Posterior cingulate gyrus (tissue), 11 donors: ENCODE measurements at regions not wholly inside any gene's neighbourhood (a gene's known extent, or its start where the extent isn't known, plus 50 kb on each side); places are given as distances from the start of the nearest gene placed in this dataset.
"Not testable (repeated sequence)": the region's sequence is repeated elsewhere in the genome, so short reads cannot be mapped to it uniquely, and the experiment has no call there.

Experiments used
- DNase-seq, 10 donors: peaks; one replicate each; pipeline versions ENCODE4 v3.0.0 to v3.0.0-alpha.2; 2020 to 2021; ENCODE audit warnings: mixed read lengths in 3 of 10
- intact Hi-C: fragments of 100-400 bp; cut with DNase I; formaldehyde crosslinking; loops from one replicate; pipeline ENCODE4 v1.15.1; 2023

DNA sequence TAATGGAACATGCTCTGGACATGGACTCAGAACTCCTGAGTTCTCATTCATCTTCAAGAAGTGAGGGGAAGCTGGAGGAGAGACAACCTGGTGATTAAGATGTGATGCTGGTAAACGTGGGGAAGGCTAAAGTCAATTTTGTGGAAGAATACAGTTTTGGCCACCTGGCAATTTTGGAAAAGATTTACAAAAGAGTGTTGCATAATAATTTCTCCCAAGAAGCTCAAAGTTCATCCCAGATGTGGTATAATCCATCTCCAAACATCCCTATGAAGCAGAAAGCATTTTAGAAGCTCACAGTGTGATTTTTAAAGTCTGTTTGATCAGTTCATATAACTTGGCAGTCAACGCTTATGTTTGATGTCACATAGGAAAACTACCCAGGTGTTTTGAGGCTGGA is 208.7 kb downstream of the LMX1A start:
- intact Hi-C loops: loop anchor here (5.0 to 10.0 kb wide), 2 partner anchors 220 to 447 kb away; no protein-coding TSS in a partner anchor
- no peak for DNase-seq

DNA sequence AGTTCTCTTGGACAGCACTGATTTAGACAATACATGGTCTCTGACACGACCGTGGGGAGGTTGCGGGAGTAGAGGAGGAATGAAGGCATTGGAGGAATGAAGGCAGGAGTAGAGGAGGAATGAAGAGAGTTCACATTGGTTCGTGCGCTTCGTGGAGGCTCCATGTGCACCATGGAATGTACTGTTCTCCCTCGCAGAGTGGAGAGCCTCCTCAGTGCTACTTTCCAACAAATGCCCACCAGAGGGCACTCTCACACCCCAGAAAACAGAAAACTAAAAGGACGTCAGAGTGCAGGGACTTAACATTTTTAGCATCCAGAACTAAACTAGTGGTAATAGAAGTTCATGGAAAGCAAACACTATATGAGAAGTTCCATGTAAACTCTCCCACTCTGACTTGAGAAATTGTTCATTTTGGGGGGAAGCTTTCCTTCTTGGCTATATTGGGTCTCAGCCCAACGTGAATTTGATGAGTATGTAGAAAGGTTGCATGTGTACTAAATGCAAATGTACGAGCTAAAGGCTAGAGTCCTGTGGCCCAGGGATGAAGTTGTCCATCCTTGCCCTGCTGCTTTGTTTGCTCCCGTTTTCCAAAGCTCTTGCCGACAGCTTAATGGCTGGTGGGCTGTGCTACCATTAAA is 211.6 kb downstream of the LMX1A start:
- intact Hi-C loops: loop anchor here (5.0 to 10.0 kb wide), 2 partner anchors 222 to 450 kb away; no protein-coding TSS in a partner anchor
- DNase-seq: peak in 7 of 10 donors; percentile 41 to 86 (median 64)

- intact Hi-C loops: loop anchor here (10.0 kb wide), 1 partner anchor 451 kb away; no protein-coding TSS in a partner anchor
Observed at GRCh38 chr1:165143437-165144065, 213.0 kb downstream of the LMX1A start.

GRCh38 chr1:165138960-165139359 is 217.6 kb downstream of the LMX1A start:
- intact Hi-C loops: no loop called here
- DNase-seq: no peak

More at GRCh38 chr1:165143437-165144065, 213.0 kb downstream of the LMX1A start:
- DNase-seq: peak in 1 of 10 donors; percentile 20

- intact Hi-C loops: no loop called here
Observed at GRCh38 chr1:165137551-165138316, 218.8 kb downstream of the LMX1A start.

GRCh38 chr1:165134431-165134830 is 222.1 kb downstream of the LMX1A start:
- intact Hi-C loops: no loop called here

More at GRCh38 chr1:165137551-165138316, 218.8 kb downstream of the LMX1A start:
- no peak for DNase-seq

DNA sequence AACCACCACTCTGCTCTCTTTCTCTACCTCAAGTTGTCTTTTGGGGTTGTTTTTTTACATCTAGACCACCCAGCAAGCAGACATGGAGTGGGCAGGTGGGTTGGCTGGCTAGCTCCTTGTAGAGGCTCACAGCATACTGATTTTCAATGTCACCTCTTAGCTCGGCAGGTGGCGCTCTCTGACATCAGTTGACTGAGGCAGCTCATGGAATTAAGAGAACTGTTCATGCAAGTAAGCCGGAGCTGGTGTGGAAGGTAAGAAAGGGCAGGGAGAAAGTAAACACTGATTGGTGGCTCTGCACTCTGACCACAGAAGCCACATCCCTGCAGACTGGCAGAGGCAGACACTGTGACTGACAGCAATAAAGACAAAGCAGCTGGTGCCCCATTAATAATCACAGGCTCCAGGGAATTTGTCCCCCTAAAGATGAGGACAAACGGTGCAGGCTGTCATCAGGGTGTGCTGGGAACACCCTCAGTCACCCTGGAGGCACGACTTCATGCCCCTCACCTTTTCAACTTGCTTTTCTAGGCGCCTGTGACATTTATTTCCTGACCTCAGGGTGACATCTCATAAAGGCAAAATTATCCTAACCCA is 226.8 kb downstream of the LMX1A start:
- intact Hi-C loops: no loop called here

More at GRCh38 chr1:165134431-165134830, 222.1 kb downstream of the LMX1A start:
- DNase-seq: no peak

DNA sequence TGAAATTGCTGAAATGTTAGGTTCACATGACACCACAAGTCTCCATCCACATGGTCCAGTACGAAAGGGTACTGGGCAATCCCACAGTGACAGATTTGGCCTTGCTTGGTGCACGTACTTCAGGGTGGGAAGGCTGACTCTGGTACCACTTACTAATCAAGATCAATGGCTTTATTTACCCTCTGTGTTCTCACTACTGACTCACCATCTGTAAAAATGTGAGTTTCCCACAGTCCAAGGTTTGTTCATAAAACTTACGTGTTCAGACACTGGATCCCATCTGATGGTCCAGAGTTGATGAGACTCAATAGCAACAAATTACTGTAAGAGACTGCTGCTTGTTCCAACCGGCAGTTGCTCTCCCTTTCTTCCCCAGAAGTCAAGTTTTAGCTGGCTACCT is 231.7 kb downstream of the LMX1A start:
- DNase-seq: no peak
- intact Hi-C loops: no loop called here

More for the DNA sequence above, 226.8 kb downstream of the LMX1A start:
- peak; percentile 41 to 91 (median 66) for DNase-seq

- intact Hi-C loops: no loop called here
Observed at GRCh38 chr1:165119086-165119485, 237.4 kb downstream of the LMX1A start.

GRCh38 chr1:165117482-165117881 is 239.0 kb downstream of the LMX1A start:
- intact Hi-C loops: no loop called here
- no peak for DNase-seq

More at GRCh38 chr1:165119086-165119485, 237.4 kb downstream of the LMX1A start:
- no peak for DNase-seq

DNA sequence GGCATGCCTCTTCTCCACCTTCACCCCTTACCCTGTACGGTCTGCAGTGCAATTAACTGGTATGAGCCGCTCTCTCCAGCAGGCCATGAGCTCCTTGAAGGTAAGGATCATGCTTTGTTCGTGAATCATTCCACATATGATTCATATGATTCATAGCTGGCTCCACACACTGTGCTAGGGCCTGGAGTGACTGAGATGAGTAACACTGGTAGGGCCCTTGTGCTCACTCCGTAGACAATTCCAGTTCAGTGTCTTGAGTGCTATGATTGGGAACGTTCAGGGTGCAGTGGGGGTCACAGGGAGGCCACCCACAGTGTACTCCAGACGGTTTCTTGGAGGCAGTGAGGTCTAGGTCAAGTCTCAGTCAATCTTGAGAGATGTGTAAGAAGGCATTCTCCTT is 239.8 kb downstream of the LMX1A start:
- no peak for DNase-seq
- intact Hi-C loops: no loop called here

GRCh38 chr1:165116171-165116570 is 240.3 kb downstream of the LMX1A start:
- DNase-seq: no peak
- intact Hi-C loops: no loop called here

DNA sequence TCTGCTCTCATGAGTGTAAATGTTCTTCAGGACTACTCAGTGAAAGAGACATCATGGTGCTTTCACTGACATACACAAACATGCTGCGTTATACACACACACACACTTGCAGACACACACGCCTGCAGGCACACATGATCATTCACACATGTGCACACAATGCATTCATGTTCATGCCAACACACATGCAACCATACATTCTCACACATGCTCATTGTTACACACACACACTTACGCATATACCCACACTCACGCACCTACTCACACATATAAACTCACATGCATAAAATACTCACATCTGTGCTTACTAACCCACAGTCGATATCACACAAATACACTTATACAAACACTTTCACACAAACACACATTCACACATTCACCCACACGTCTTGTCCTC is 241.6 kb downstream of the LMX1A start:
- intact Hi-C loops: no loop called here
- DNase-seq: no peak

DNA sequence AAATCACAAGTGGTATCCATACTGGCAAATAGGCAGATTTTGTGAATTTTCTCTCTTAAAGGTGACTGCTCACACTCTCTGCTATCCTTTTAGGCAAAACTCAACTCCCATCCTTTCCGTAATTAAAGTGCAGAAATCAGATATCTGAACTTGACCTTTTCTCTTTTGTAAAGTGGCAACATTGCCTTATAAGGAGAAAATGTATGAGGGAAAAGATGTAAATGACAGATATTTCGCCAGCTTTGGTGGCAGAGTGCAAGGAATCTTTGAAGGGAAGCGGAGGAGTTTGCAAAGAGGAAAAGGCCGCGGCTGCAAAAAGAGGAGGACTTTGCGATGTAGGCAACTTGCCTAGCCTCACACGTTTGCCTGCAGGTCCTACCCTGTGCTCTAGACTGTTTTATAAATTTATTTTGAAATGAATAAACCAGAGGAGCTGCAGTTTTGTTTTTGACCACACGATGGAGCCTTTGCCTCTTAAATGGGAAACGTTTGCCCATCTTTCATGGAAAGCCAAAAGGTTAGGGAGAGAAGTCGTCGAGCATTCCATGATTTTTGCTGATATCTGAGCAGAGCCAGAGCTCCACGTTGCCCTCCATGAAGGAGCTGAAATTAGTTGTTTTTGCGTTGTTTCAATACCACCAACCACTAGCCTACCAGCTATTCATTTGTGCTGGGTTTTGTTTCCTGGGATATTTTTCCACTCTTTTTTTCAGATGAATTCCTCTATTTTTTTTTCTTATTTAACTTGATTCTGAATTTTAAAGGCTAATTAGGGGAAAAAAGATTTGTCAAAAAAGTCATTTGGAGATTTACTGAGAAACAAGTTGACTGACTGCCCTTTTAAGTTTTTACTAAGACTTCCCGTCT is 242.3 kb downstream of the LMX1A start:
- DNase-seq: peak in 4 of 10 donors; percentile 40 to 62 (median 52)
- intact Hi-C loops: no loop called here

- intact Hi-C loops: no loop called here
- DNase-seq: no peak
Observed at GRCh38 chr1:165112260-165112659, 244.3 kb downstream of the LMX1A start.

GRCh38 chr1:165109013-165109412 is 247.5 kb downstream of the LMX1A start:
- intact Hi-C loops: no loop called here
- no peak for DNase-seq

- DNase-seq, intact Hi-C loops: not testable (repeated sequence)
Observed at GRCh38 chr1:165092542-165093162, 263.9 kb downstream of the LMX1A start.

- DNase-seq: no peak
- intact Hi-C loops: no loop called here
Observed at GRCh38 chr1:165080253-165080896, 276.1 kb downstream of the LMX1A start.

- DNase-seq: no peak
- intact Hi-C loops: loop anchor here (10.0 kb wide), 1 partner anchor 294 kb away; no protein-coding TSS in a partner anchor
Observed at GRCh38 chr1:165078391-165078790, 278.1 kb downstream of the LMX1A start.
